Midbrain (tissue), 1 donor: ENCODE measurements at regions not wholly inside any gene's neighbourhood (a gene's known extent, or its start where the extent isn't known, plus 50 kb on each side); places are given as distances from the start of the nearest gene placed in this dataset.
"Not testable (repeated sequence)": the region's sequence is repeated elsewhere in the genome, so short reads cannot be mapped to it uniquely, and the experiment has no call there.

Source experiments
- DNase-seq: peaks from one replicate; lab custom pipeline; 2025; lab: John Stamatoyannopoulos, UW

DNA sequence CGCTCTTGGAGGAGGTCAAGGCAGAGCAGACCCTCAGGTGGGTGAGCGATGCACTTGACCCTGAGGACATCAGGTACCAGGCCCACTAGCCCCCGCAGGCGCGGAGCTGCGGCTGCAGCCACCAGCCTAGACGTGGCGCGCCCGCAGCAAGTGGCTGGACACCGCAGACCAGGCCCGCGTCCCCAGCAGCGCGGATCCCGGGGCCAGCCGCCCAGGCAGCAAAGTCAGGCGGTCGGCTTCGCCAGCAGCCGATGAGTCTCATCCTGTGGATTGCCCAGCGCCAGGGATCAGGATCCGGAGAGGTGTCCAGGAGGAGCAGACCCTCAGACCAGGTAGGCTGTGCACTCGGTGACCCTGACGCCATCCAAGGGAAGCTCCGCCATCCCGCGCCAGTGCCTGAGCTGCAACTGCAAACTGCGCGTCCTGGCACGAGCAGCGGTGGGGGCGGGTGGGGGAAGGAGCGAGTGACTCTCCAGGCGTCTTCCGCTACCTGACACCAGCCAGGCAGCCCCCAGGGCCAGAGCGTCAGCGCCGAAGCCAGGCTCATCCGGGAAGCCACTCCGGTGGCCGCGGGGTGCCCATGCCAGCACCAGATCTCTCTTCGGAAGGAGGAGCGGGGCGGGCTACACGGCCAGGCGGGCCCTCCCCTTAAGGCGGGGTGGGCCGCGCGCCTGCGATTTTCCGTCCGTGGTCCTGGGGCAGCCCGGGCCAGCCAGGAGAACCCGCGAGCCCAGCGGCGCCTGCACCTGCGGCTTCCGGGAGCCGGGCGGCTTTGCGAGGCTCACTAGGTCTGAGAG, 92.6 kb upstream of the THOC3 start:
- DNase-seq: not testable (repeated sequence)

DNA sequence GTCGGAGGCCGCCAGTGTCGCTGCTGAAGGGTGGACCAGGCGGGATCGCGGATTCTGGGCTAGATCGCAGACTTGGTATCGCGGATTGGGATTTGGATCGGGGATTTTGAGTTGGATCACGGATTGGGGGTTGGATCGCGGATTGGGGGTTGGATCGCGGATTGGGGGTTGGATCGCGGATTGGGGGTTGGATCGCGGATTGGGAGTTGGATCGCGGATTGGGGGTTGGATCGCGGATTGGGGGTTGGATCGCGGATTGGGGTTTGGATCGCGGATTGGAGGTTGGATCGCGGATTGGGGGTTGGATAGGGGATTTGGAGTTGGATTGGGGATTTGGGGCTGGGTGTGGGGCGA, 93.1 kb upstream of the THOC3 start:
- DNase-seq: not testable (repeated sequence)

DNA sequence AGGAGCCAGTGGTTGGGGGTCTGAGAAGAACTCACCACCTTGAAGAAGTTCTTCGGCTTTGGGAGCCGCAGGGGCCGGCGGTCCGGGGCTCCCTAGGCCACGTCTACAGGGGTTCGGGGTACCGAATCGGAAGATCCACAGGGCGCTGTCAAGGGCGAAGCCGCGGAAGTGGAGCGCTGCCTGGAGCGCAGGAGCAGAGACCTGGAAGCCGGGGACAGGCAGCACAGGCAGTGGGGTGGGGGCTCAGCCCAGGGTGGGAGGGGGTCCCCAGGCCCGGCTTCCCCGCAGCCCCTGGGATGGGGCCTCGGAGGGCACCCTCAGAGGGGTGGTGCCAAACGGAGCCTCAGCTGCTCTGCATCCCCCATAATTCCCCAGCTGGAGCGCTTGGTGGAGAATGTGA, 93.5 kb upstream of the THOC3 start:
- not testable (repeated sequence) for DNase-seq

DNA sequence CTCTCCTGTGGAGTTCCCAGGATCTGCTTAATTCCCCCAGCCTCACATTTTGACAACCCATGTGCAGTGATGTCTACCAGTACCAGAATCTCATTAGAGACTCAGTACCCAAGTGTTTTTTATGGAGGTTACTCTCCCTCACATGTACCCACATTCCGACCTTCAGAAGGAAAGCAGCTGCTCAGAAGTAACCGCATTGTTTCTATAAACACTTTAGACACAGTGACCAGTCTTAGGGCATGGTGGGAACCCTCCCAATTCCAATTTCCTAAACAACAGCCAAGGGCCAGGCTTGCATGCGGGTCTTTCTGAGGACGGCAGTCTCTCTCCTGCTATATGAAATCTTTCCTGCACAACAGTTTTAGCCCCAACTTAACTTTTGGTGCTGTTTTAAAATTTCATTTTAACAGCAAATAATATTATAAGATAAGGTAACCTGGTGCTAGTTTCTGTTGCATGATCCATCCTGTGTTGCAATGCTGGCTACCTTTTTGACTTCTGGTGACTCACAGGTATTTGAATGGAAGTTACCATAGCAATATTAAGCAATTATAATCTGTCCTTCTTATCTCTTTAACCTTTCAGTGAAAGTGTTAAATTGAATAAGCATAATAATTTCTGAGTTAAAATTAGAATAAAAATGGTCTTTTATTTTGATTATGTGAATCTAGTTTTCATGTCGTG, 98.3 kb upstream of the THOC3 start:
- DNase-seq: not testable (repeated sequence)

DNA sequence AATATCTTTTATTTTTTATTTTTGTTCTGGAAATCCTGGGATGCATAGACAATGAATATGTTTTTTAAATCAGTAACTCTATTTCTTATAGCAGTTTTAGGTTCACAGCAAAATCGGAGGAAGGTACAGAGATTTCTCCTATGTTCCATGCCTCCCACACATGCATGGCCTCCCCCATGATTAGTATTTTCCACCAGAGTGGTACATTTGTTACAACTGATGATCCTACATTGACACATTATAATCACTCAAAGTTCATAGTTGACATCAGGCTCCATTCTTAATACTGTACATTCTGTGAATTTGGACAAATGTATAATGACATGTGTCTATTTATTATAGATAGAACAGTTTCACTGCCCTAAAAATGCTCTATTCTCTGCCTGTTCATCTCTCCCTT, 99.0 kb upstream of the THOC3 start:
- not testable (repeated sequence) for DNase-seq

DNA sequence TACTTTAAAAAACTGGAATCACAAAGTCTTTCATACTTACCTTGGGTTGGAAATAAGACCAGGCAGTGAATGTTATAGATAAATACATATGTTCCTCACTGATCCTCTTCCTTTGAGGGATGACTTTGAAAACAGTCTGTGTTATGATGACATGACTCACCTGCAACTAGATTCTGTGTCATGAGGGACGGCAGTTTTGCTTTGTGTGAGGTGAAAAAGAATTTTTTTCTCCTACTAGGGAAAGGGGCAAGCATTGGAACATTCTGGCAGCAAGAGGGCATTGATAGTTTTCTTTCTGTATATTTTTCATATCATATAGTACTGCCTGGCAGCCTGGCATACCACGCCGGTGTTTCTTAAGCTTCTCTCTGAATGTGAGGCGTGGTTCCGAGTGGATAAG, 99.8 kb upstream of the THOC3 start:
- not testable (repeated sequence) for DNase-seq

DNA sequence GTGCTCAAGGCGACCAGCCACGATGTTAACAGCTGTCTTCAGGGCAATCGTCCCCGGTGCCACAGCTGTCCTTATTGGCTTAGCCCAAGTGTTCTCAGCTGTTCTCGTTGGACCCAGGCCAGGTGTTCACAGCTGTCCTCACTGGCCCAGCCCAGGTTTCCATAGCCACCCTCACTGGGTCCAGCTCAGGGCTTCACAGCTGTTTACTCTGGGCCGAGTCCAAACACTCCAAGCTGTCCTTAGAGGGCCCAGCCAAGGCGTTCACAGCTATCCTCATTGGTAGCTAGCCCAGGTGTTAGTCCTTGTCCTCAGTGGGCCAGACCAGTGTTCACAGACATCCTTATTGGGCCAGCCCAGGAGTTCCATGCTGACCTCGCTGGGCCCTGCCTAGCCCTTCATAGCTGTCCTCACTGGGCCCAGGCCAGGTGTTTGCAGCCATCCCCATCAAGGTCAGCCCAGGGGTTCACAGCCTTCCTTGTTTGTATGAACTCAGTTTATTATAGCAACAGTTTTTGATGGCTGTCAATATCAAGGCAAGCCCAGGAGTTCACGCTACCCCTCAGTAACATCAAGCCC, 106.0 kb upstream of the THOC3 start:
- DNase-seq: not testable (repeated sequence)

DNA sequence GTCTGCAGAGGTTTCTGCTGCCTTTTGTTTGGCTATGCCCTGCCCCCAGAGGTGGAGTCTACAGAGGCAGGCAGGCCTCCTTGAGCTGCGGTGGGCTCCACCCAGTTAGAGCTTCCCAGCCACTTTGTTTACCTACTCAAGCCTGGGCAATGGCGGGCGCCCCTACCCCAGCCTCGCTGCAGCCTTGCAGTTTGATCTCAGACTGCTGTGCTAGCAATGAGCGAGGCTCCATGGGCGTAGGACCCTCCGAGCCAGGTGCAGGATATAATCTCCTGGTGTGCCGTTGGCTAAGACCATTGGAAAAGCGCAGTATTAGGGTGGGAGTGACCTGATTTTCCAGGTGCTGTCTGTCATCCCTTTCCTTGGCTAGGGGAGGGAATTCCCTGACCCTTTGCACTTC, 115.6 kb upstream of the THOC3 start:
- not testable (repeated sequence) for DNase-seq

DNA sequence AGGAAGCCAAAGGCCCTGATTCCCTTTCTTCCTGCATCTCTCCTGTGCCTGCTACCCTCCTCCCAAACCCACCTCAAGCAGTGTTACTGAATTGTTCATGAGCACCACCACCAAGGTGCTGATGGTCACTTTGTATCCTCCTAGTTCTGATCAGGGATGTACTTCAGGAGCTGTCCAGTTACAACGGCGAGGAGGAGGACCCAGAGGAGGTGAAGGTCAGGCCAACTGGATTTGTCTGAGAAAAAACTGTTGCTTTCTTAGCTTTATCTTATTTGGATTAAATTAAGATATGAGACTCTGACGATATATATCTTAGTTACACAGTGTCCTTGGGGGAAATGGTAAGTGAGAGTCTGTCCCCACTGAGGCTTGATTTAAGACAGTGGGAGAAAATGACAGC, 135.0 kb upstream of the THOC3 start:
- not testable (repeated sequence) for DNase-seq

DNA sequence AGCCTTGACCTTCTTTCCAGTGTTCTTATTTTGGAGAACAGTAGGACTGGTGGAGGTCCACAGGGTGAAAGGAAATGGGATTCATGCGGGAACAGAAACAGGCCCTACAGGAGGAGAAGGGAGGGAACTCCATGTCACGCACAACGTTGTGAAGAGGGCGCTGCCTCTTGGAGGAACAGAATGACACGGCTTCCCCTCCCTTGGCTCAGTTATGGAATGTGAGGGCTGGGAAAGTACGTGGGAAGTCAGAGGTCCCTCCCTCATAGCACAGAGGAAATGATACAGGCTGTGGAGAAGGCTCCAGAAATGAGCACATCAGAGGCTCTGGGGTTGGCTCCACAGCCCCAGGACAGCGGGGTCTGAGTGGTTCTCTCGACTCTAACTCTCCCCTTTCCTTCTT, 125.3 kb upstream of the SIMC1 start:
- DNase-seq: not testable (repeated sequence)

DNA sequence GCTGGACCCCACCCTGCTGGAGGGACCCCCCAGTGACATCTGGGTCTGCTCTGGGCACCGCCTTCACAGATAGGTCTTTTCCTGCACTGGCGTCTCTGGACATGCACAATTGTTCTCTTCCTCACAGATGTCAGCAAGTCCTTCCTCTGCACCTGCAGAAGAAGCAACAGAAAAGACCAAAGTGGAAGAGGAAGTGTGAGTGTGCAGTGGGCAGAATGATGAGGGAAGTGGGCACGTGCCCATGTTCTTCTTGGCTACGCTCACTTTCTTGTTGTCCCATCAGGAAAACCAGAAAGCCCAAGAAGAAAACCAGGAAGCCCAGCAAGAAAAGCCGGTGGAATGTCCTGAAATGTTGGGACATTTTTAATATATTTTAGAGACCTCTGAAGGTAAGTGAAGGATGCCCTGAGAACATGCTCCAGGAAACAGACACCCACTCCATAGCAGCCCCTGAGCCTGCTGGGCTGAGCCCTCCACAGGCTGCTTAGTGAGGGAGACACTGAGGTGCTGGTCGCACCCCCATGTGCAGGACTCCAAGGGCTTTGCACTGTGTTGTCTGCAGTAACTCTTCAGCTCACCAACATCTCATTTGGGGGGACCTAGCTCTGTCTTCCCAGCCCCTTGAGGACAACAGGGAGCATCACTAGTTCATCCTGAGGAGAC, 124.4 kb upstream of the SIMC1 start:
- not testable (repeated sequence) for DNase-seq

DNA sequence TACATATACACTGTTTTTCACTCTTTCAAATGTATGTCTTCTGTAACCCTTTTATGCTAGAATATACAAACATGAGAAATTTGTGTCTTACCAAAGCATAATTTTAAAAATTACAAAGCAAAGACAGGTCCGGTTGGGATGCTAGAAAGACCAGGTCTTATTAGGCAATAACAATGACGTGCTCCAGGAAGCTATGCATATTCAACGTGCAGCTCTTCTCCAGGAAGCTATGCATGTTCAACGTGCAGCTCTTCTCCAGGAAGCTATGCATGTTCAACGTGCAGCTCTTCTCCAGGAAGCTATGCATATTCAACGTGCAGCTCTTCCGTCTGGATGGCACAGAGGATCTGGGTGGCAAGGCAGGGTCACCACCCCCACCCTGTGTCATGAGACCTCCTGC, 123.4 kb upstream of the SIMC1 start:
- not testable (repeated sequence) for DNase-seq

DNA sequence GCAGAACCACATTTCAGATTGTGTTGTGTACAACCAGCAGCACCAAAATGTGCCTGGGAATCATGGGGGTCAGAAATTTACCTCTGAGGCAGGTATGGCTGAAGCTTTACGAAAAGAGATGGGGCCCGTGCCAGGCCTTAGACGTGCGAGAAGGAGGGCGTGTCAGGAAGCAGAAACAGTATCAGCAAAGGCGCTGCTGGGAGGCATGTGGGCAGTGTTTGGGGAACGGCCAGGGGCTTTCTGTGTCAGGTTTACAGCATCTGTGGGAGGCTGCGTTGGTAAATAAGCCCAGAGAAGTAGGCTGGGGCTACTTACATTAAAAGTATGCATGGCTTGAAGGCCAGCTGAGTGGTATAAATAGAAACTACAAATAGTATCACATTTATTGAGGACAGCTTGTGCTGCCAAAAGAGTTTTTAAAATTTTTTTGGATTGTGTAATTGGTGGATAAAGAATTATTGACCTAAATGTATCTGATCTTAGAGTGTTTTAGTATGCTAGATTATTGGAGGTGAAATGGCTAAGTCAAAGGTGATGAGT, 120.5 kb upstream of the SIMC1 start:
- DNase-seq: not testable (repeated sequence)

DNA sequence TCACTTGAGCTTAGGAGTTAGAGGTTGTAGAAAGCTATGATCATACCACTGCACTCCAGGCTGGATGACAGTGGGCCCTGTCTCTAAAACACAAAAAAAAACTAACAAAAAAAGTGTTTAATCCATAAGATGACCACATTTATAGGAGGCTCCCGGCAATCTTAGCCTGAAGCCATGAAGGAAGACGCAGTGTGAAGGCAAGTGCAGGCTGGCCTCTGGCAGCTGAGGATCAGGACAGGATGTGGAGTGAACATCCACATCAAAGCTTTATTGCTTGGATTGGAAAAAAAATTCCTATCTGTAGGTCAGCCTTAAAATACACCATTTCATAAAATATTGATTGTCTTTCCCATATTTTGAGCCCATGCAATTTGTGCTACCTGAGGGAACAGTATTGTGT, 115.9 kb upstream of the SIMC1 start:
- DNase-seq: not testable (repeated sequence)

DNA sequence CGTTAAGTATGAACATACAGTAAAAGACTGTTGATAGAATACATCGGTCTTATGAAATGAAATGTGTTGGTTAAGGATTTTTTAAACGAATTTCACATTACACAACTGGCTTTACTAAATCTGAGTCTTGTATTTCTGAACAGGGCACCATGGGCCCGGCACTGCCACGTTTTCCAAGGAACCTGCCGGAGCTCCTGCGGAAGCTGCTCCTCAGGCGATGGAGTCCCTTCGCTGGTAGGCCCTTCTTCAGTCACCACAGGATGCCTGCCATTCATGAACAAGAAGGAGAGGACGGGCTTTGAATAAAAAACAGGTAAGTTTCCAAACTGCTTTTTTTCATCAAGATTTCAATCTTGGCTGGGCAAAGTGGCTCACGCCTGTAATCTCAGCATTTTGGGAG, 114.1 kb upstream of the SIMC1 start:
- not testable (repeated sequence) for DNase-seq

DNA sequence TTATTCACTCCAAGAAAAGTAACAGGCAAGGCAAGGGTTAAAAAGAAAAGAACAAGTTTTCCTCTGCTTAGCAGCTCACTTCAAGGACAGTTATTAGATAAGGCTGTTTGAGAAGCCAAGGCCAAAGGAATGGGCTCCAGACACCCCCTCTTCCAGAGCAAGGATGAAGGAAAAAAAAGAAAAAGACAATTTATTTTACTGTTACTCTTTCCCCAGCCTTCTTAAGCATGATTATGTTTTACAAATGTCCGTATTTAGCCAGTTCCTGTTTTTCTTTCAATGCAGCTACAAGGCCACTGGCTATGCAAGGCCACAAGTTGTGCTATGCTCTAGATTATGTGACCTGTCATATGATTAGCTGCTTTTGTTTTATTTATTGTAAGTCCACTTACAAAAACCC, 106.5 kb upstream of the SIMC1 start:
- DNase-seq: no peak

DNA sequence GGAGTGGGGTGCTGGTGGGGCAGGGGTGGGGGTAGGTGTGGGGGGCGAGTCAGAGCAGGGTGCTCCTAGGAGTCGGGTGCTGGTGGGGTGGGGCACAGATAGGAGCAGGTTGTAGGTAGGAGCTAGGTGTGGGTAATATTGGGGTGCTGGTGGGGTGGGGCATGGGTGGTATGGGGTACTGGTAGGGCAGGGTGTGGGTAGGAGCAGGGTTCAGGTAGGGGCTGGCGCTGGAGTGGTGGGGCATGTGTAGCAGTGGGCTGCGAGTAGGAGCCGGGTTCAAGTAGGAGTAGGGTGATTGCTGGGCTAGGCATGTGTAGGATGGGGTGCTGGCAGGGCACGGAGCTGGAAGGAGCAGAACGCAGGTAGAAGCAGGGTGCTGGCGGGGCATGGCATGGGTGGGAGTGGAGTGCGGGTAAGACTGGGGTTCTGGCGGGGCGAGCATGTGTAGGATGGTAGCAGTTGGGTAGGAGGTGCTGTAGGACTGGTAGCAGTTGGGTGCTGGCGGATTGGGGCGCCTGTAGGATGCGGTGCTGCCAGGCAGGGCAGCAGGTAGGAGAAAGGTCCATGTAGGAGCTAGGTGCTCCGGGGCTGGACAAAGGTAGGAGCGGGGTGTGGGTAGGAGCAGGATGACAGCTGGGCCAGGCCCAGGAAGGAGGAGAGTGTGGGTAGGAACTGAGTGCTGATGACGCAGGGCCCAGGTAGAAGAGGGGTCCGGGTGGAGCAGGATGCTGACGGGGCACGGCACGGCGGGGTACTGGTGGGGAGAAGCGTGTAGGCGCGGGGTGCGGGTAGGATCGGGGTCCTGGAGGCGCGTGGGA, 105.5 kb upstream of the SIMC1 start:
- no peak for DNase-seq

DNA sequence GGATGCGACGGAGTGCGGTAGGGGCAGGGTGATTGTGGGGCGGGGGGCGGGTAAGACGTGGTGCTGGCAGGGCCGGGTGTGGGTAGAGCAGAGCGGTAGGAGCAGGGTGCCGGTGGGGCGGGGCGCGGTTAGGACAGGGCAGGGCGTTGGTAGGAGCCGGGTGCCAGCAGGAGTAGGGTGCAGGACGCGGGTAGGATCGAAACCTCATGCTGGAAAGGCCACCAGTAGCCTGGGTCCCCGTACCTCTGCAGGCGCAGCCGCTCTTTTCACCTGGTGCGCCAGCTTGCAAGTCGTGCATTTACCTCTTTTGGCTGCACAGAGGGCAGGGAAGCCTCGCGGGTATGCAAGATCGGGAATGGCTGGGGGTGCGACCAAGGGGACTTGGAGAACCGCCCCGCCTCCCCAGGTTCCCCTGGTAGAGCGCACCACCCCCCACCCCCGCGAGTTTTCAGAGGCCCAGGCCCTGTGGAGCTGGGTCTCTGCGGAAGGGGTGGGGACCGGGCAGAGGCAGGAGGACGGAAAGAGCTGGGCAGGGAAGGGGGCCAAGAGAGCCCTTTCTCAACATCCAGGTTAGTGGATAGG, 104.8 kb upstream of the SIMC1 start:
- DNase-seq: no peak

DNA sequence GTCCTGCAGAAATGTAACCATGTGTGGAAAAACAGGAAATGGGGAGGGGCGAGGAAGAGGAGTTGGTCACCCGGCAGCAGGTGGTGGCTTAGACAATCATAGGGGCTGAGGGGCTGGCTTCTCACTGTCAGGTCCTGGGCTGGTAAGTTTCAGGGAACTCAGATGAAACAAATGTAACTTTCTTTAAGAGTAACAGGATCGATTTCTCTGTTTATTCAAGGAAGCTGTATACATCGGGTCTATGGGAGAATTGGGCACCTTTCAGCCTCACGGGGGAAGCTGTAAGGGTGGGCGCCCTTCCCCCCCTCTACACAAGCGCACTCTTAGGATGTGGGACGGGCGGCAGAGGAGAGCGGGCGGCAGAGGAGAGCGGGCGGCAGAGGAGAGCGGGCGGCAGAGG, 104.3 kb upstream of the SIMC1 start:
- DNase-seq: no peak

DNA sequence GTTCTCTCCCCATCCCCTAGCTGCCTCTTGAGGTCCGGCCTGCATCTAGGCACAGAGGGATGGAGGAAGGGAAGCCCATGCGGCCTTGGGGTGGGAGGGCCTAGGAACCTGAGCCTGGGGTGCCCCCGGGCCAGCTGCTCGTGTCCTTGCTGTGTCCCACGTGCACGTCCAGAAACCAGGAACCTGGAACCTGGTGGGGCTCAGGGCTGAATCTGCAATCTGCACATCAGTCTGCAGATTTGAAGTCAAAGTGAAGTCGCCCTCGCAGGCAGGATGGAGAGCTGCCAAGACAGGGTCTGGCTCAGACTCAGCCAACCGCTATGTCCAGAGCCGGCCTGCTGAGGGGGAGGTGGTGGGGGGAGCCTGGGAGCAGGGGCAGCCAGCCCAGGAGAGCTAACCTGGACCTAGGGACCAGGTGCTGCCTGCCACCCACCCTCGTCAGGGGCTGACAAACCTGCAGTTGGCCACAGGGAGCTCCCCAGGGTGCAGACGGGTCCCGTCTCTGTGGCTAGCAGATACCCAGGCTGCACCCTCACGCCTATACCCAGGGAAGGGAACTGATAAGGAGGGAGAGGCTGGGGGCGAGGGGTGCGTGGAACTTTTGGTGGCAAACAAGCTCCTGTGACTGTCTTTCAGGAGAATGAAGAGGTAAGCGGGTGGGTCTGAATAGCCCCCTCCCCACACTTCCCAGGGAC, 103.5 kb upstream of the SIMC1 start:
- no peak for DNase-seq
